Astrocyte (in vitro differentiated cells and primary cell): ENCODE measurements at regions not wholly inside any gene's neighbourhood (a gene's known extent, or its start where the extent isn't known, plus 50 kb on each side); places are given as distances from the start of the nearest gene placed in this dataset.

Source experiments
- EZH2 ChIP-seq: IDR thresholded peaks from 2 replicates; pipeline ENCODE4 v1.6.1; 2012; ENCODE audit warnings: mild to moderate bottlenecking, low read length, inconsistent platforms; ENCODE audit not compliant: insufficient read depth
- TF ChIP-seq, protein P1 (sequence below): IDR thresholded peaks from 2 replicates; pipeline ENCODE4 v1.5.1; 2011; ENCODE audit warnings: low read depth, mild to moderate bottlenecking, inconsistent platforms, low read length, moderate library complexity; ENCODE audit not compliant: insufficient read depth

DNA sequence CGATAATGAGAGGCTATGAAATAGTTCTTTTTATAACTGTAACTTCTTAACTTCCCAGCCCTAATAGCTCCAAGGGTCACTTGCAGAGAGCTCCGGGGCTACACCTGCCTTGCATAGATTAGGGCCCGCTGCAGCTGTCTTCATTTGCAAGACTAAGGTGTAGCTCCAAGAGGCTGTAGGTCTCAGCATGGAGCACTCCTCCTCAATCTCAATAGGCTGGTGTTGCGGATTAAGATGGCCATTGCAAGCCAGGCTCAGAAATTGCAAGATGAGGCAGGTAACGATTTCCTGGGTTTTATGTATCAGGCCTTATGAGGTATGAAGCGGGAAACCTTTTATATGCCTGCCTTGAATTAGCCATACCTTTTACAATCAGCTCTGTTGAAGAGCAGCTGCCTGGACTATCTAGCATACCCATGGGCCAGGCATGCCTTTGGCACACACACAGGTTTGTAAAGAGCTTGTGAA lies 185.7 kb downstream of the TM9SF2 start:
- TF ChIP-seq, protein P1, sequence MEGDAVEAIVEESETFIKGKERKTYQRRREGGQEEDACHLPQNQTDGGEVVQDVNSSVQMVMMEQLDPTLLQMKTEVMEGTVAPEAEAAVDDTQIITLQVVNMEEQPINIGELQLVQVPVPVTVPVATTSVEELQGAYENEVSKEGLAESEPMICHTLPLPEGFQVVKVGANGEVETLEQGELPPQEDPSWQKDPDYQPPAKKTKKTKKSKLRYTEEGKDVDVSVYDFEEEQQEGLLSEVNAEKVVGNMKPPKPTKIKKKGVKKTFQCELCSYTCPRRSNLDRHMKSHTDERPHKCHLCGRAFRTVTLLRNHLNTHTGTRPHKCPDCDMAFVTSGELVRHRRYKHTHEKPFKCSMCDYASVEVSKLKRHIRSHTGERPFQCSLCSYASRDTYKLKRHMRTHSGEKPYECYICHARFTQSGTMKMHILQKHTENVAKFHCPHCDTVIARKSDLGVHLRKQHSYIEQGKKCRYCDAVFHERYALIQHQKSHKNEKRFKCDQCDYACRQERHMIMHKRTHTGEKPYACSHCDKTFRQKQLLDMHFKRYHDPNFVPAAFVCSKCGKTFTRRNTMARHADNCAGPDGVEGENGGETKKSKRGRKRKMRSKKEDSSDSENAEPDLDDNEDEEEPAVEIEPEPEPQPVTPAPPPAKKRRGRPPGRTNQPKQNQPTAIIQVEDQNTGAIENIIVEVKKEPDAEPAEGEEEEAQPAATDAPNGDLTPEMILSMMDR, result no peak
- TF ChIP-seq EZH2, result no peak
